HG02970 (cell line): ENCODE measurements at regions not wholly inside any gene's neighbourhood (a gene's known extent, or its start where the extent isn't known, plus 50 kb on each side); places are given as distances from the start of the nearest gene placed in this dataset.

ENCODE experiments used
- ATAC-seq: cut with Tn5 transposase; IDR thresholded peaks from one replicate; pipeline ENCODE4 v1.9.1; 2021; ENCODE audit warnings: mild to moderate bottlenecking, moderate library complexity, moderate number of reproducible peaks; ENCODE audit not compliant: unreplicated experiment, low FRiP score

DNA sequence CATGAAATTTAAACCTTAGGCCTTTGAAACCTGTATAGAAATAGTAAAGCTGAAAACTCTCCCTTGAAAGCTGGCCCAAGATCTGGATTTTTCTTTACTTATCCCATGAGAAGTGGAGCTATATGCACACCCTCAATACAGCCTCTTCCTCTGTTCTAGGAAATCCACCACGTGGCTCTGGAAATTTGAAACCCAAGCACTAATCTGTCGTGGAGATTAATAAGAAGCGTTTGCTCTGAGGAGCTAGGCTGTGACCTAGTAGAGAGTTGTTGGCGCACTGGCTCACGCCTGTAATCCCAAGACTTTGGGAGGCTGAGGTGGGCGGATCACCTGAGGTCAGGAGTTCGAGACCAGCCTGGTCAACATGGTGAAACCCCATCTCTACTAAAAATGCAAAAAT, 291.3 kb upstream of the PLXNA2 start:
- no peak for ATAC-seq

DNA sequence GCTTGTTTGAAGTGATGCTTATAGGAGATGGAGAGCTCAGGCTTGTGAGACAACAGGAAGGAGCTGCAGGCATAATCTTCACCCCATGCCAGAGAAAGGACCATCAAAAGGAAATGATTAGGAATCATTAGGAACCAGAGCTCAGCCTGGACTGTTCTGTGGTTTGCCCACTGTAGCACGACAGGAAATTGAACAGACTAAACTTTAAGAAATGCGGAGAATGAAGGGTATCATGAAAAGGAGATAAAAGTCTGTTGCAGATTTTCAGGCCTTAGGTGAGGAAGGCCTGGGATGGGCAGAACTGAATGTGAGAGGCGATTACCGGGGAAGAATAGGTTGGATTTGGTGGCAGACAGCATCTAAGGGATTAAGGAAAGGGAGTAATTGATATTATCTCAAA, 292.0 kb upstream of the PLXNA2 start:
- no peak for ATAC-seq

DNA sequence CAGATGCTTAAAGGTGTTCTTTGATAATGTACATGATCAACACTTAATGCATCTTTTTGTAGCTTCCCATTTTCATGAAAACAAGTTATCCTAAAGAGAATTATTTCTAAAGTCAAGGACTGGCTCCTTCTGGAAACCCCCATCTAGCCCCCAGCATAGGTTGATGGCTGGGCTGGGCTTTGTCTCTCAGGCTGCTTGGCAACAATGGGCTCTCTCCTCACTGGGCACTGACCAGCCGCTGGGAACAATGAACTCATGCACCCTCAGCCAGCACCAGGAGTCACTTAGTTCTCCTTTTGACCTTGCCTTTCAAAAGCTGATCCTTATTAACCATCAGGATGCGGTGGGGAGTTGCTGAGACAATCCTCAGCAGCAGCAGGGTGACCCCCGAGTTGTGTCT, 293.0 kb upstream of the PLXNA2 start:
- no peak for ATAC-seq

DNA sequence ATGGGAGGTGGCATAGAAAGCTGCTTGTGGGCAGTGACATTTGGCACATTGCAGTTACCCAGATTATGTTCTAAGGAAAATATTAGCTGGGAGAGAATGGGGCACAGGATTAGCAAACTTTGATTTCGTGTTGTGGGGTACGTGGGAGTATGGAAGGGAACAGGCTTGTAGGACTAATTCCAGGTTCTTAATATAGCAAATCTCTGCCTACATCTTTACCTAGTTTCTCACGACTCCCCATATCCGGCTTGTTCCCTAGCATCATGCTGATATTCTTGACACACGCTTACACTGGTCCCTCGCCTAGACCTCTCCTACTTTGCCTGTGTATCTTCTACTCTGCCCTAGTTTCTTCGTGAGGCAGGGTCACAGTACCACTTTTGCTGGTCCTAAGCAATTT, 293.9 kb upstream of the PLXNA2 start:
- ATAC-seq = no peak

DNA sequence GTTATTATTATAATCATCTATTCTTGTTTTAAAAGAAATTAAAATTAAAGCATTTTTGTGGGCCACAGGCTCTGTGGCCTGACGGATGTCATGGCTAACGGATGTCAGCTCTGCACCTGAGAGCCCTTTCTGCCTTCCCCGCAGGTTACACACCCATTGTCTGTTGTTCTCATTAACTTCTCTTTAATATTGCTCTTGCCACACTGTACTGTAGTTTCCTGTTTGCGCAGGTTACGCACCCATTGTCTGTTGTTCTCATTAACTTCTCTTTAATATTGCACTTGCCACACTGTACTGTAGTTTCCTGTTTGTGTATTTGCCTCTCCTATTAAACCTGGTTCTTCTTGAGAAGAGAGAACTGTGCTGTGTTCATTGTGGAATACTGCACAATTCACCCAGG, 294.4 kb upstream of the PLXNA2 start:
- no peak for ATAC-seq

DNA sequence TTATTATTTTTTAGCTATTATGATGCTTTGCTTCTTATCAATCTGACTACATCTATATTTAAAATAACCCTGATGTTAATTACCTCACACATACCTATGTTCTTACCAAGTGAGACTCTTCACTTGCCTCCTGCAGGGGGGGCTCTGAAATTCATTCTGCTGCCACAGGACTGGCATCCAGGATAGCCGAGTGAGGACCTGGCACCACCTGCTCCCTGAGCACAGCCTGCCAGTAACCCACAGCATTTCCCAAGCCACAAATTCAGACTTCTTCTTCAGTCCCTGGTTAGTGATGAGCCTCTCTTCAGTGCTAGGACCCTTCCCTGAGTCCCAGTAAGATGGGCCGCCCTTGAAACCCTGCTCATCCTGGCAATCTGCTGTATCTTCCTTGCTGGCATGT, 296.5 kb upstream of the PLXNA2 start:
- no peak for ATAC-seq

DNA sequence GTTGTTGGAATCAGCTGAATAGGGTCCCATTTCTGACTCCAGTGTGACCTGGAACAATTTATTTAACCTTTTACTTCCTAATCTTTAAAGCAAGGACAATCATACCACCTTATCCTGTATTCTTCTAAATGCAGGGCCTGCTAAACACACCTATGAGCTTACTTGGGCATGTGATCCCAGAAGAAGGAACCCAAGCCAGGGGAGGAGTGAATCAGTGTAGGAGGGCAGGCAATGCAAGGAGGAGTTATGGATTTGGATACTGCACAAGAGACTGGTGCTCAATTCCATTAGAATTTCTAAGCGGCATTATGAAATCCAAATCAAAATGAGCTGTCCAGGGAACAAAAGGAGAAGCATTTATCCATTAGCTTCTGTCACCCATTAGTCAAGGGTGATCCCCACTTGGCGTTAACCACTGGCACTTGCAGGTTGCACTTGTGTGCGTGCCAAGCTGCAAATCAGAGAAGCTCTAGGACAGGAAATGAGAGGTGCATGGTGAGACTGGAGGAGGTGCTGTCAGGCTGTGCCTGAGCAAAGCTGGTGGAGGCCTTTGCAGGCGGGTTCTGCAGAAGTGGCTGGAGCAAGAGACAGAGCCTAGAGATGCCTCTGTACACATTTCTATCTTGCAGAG, 297.2 kb upstream of the PLXNA2 start:
- no peak for ATAC-seq

DNA sequence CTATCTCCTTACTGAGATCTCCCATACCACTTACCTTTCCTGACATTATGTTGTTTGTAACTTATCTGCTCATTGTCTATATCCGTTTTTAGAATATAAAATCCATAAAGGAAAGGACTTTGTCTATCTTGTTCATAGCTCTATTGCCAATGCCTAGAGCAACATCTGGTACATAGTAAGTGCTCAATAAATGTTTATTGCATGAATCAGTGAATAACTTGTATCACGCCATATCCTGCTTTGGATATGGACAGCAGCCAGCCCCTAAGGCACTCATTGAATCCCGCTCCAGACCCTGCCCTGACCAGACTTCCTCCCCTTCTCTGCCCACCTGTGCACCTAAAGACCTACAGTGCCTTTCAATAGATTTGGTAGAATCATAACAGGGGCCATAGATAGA, 298.1 kb upstream of the PLXNA2 start:
- no peak for ATAC-seq

DNA sequence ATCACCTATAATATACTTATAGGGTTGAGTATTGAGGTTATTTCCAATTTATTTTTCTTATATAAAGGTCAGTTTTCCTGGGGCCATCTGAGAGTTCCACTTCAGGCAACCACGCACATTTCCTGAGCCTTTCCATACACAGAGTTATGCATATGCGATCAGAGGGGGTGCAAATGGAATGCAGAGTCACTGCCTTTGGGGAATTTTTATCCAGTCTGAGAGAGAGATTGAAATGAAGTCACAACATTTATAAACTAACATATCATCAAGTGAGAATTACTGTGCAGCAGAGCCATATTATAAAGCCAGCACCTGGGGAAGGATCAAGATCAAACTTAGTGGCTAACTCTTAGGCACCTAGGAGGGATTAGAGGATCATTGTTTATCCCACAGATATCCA, 299.9 kb upstream of the PLXNA2 start:
- no peak for ATAC-seq

DNA sequence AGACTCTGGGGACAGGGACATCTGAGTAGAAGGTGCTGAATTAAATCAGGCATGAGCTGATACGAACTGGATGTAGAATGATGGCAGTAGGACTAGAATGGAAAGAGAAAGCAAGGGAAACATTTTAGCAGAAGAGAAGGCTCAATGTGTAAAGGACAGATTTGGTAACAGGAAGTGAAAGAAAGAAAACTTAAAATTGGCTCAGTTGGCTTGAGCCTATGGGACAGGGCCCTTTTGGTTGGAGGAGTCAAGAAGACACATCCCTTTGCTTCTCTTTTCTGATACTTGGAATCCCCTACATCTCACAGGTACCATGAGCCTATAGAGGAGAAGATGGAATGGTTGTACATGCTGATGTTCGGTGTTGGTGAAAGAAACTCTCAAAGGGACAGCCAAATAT, 300.6 kb upstream of the PLXNA2 start:
- ATAC-seq = no peak

DNA sequence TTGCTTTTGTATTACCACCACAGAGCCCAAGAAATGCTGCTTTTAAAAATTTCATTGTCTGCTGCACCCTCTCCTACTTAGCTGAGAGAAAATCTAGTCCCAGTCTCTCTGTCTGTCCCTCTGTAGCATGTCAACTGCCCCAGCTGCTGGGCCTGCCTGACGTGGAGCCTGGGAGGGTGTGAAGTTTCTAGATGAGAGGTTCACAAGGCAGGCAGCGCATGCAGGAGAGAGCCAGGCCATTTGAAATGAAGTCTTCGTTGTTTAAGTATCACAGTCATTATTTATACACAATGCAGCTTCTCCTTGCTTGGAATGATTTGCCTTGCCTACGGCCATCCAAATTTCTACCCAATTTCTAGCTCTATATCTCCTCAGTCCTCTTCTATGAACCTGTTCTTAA, 306.8 kb upstream of the PLXNA2 start:
- no peak for ATAC-seq

DNA sequence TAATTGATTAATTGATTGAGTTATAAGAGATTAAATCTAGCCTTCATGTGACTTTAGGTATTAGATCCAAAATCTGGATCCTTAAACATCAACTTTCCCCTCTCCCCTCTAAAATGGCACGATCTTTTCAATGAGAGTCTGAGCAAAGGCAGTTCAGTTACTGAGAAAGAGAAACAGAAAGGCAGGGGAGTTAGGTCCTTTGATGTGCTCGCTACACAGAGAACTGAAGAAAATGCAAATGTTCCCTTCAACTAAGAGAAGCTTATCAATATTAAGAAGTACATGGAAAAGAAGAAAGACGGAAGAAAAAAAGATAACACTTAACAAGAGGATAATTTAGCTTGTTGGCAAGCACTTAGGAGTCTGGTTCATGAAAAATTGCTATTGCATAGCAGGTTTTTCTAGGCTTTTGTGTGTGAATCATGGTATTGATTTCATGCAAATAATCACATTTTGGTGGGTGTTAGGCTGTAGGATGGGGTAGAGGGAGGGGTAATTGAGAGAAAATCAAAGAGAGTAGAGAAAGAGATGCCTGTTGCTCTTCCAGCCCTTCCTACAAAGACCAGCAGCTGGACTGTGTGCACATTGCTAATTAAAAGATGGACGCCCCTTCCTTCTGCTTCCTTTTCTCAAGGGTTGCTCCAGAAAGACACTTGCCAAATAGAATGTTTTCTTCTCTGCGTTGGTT, 307.6 kb upstream of the PLXNA2 start:
- no peak for ATAC-seq

DNA sequence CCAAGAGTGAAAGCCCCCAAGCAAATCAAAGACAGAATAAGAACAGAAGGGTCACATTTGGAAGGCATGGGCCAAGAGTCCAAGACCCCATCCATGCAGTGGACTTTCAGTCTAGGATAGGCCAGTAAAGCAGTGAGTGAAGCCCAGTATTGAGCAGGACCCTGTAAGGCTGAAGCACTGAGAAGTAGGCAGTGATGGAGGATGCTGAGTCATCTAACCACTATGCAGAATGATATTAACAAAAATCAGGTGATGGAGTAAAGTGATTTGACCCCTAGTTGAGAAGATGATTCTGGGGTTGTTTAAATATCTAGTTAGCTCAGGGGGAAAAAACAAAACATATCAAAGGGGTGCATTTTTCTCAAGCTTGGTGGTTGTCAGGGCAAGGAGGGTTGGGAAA, 308.7 kb upstream of the PLXNA2 start:
- ATAC-seq = no peak

DNA sequence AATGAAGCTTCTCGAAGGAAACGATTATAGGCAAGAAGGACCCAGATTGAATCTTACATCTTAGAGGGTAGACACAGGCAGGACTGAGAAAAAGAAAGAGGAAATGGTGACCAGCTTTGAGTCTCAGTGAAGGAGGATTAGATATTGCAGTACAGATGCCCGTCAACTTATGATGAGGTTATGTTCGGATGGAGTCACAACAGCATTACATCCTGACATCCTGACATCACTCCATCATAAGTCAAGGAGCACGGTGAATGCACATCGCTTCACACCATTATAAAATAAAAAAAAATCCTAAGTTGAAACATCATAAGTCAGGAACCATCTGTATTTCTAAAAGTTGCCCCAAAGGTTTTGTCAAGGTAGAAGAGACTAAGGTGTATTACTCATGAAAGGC, 312.3 kb upstream of the PLXNA2 start:
- no peak for ATAC-seq

DNA sequence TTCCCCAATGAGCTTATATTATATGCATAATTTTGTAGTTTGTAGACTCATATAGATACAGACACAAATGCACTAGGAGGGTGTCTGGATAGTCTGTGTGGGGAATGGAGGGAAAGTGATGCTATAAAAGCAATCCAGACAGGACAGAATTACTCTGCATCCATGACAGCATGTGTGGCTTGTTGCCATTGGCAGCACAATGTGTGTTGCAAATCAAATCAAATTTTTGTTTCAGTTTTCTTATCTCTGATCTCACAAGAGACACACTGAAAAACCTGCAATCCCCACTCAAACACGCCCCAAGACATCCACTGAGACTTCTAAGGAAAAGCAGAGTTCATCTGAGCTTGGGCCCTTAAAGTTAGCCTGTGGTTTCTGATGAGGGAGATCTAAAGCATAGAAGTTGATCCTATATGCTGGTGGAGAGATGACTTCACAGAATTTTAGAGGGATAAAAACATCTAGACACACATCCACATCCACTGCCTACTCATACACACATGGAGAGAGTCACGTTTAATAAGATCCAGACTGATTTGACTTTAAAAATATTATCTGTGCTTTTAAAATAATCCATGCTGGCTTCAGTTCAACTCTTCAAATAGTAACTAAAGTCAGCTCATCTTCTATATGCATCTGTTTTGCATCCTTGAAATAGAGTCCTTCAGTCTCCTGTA, 313.0 kb upstream of the PLXNA2 start:
- no peak for ATAC-seq

DNA sequence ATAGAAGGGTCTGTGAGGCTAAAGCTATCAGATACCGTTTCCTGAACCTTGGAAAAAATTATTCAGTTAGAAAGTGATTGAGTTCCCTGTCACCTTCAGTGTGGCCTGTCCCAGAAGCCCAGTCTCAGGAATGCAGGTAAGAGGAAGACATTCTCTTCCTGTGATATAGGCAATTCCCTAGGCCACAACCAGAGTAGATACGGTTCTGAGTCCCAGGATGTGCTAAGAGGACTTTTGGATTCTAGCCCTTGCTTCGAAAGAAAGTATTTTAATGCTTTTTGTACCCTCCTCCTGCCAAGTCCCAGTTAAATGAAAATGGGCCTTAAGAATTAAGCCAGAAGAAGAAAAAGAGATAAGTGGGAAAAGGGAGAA, 313.5 kb upstream of the PLXNA2 start:
- no peak for ATAC-seq

DNA sequence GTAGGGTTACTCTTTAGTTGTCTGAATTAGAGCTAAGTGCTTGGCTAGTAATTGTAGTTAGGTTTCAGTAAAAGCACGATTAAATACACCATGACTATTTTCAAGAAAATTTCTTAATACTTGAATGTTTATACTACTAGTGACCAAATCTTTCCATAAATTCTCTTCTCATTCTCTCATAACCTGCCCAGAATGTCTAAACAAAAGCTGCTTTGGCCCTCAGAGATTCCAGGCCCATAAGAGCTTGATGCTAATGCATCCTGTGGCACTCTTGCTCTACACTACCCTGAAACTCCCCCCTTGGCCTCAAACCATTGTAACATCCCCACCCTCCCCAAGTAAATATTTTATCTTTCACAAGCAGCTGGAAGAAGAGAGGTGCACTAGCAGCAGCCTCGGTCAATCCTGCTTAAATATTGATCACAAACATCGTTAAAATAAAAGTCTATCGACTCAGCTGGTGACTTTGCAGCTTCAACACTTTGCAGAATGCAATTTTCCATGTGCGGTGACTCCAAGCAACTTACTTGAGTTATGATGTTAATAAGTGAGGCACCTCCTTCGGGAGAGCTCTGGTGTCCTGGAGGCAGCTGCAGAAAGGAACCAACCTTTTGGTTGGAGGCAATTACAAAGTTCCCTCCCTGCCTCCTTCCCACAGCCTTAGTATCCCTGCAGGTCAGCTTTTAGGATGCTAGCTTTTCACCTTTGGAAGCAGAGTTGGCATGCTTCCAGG, 315.6 kb upstream of the PLXNA2 start:
- no peak for ATAC-seq

DNA sequence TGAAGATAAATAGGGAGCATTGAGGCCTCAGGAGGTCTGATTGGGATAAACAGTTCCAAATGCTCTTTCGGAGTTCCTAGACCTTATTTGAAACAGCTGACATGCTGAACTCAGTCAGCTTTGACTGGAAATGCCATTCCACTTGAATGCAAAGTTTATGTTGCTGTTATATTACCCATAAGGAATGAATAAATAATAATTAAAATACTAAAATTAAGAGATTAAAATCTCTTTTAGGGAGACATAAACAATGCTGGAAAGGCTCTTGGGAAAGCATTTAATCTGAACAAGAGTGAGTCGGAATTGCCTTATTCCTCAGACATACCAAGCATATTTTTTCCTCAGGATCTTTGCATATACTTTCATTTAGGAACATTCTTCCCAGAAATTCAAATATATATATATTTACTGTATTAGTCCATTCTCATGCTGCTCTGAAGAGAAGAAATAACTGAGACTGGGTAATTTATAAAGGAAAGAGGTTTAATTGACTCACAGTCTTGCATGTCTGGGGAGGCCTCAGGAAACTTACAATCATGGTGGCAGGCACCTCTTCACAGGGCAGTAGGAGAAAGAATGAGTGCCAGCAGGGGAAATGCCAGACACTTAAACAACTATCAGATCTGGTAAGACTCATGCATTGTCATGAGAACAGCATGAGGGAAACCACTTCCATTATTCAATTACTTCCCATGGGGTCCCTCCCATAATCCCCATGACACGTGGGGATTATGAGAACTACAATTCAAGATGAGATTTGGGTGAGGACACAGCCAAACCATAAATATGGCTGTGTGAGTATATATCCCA, 318.2 kb upstream of the PLXNA2 start:
- no peak for ATAC-seq

DNA sequence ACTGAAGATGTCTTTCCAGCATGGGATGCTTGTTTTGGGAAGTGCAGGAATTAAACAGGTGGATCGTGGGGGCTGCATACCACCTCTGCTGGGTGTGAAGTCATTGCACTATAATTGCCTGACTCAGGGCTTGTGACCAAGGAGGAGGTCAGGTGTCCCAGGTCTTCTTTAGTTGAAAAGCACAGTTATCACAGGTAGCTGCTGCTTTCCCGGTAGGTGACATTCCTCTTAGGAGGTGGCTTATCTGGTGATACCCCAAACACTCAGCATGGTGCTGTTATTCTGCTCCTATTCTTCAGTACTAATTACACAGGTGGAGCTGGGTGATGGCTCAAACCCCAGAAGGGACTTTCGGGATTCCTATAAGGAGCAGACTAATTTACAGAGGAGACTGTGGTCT, 320.3 kb upstream of the PLXNA2 start:
- no peak for ATAC-seq

DNA sequence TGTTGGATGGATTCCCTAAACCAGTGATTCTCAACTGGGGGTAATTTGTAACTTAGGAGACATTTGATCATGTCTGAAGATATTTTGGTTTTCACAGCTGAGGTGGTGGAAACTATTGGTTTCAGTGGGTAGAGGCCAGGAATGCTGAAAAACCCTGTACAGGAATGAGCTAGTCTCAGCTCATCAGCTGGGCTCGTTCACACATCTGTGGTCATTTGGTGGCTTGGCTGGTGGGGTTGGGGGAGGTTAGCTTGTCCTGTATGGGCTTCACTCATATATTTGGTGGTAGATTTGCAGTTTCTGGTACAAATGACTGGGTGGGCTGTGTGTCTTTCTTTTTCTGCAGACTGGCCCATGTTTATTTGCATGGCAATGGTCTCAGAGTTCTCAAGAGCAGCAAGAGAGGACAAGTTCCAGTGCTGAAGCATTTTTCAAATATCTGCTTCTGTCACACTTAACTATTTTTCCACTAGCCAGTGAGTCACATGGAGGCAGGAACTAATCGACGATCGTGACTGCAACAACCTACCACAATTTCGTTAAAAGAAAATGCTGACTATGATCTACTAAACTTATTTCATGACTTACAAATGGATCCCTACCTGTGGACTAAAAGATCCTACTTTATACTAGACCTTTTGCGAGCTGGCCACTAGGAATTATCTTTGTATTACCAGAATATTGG, 321.7 kb upstream of the PLXNA2 start:
- ATAC-seq = no peak
